Panc1 (cell line): ENCODE measurements at regions not wholly inside any gene's neighbourhood (a gene's known extent, or its start where the extent isn't known, plus 50 kb on each side); places are given as distances from the start of the nearest gene placed in this dataset.

ENCODE experiments used
- ATAC-seq: fragments of 200-7000 bp; cut with Tn5 transposase; 2 replicates; pipeline ENCODE4 v1.9.1; 2020; ENCODE audit warnings: mild to moderate bottlenecking, moderate library complexity
- BruUV-seq: library from RNA; stranded (reverse); fragments of 400-500 nt; replicated peaks from 2 replicates; lab custom pipeline; 2021; lab: Mats Ljungman, UMichigan
- CTCF ChIA-PET: fragments of 300-600 bp; sonication (Branson Sonifier 250); formaldehyde crosslinking; loops from one replicate; lab custom pipeline; 2022; ENCODE audit warnings: antibody characterized with exemption; lab: Charles Lee
- POLR2A ChIA-PET: fragments of 300-600 bp; sonication (Branson Sonifier 250); formaldehyde crosslinking; loops from one replicate; lab custom pipeline; 2022; ENCODE audit warnings: antibody characterized with exemption; lab: Charles Lee
- DNase-seq: peaks from one replicate; pipeline ENCODE4 v3.0.0-alpha.2; 2010; ENCODE audit warnings: low read depth, low spot score
- H3K27ac ChIP-seq: 2 replicates; pipeline ENCODE4 v1.5.1; 2011; ENCODE audit warnings: mild to moderate bottlenecking, low read length, inconsistent platforms
- H3K27me3 ChIP-seq: fragments of 200-500 bp; sonication (Bioruptor generic); 2 replicates; pipeline ENCODE4 v1.6.0; 2014; ENCODE audit warnings: low read length, inconsistent platforms; ENCODE audit not compliant: control insufficient read depth, insufficient read depth
- H3K36me3 ChIP-seq: fragments of 200-500 bp; sonication (Bioruptor generic); 2 replicates; pipeline ENCODE4 v1.5.1; 2014; ENCODE audit warnings: inconsistent platforms, mild to moderate bottlenecking, low read length, moderate library complexity; ENCODE audit not compliant: control insufficient read depth, insufficient read depth
- H3K4me1 ChIP-seq: 2 replicates; pipeline ENCODE4 v1.5.1; 2011; ENCODE audit warnings: inconsistent platforms, mild to moderate bottlenecking, low read length, moderate library complexity; ENCODE audit not compliant: control insufficient read depth, insufficient read depth
- H3K4me3 ChIP-seq, 2 experiments: 2 replicates each; pipeline ENCODE4 v1.5.1; 2011 to 2012; ENCODE audit warnings: low read depth in 2 of 2, low read length in 2 of 2, mild to moderate bottlenecking in 2 of 2, inconsistent platforms in 1 of 2, moderate library complexity in 1 of 2
- H3K9me3 ChIP-seq: fragments of 200-500 bp; sonication (Bioruptor generic); 2 replicates; pipeline ENCODE4 v1.5.1; 2014; ENCODE audit warnings: low read depth, mild to moderate bottlenecking, inconsistent platforms, low read length, moderate library complexity; ENCODE audit not compliant: control insufficient read depth, insufficient read depth
- POLR2AphosphoS5 ChIP-seq: IDR thresholded peaks from 2 replicates; pipeline ENCODE4 v1.6.1; 2012; ENCODE audit warnings: mild to moderate bottlenecking, low read depth, low read length, moderate library complexity
- SIN3A ChIP-seq: IDR thresholded peaks from 2 replicates; pipeline ENCODE4 v1.6.1; 2012; ENCODE audit warnings: low read depth, mild to moderate bottlenecking, low read length, moderate library complexity, borderline replicate concordance; ENCODE audit not compliant: insufficient read depth
- TCF7L2 ChIP-seq: IDR thresholded peaks from 2 replicates; pipeline ENCODE4 v1.6.1; 2011; ENCODE audit warnings: mild to moderate bottlenecking, low read depth, low read length, inconsistent platforms
- in situ Hi-C: cut with HindIII; loops from 2 replicates; pipeline ENCODE4 v1.10.0; 2016; ENCODE audit warnings: low sequenced_read_pairs, low pct_unique_long_range_greater_than_20kb
- intact Hi-C: fragments of 100-400 bp; cut with micrococcal nuclease; formaldehyde crosslinking; loops from one replicate; pipeline ENCODE4 v1.10.0; 2022; ENCODE audit not compliant: unreplicated experiment
- TF ChIP-seq, protein P1 (sequence below), 2 experiments: IDR thresholded peaks; 2 replicates each; pipeline ENCODE4 v1.6.1; 2011 to 2012; ENCODE audit warnings: low read depth in 2 of 2, control low read depth in 1 of 2, low read length in 1 of 2, mild to moderate bottlenecking in 1 of 2, moderate library complexity in 1 of 2; ENCODE audit not compliant: insufficient read depth in 1 of 2
- TF ChIP-seq, protein P2 (sequence below): fragments of 450-650 bp; IDR thresholded peaks from 2 replicates; pipeline ENCODE4 v1.5.1; 2017; ENCODE audit warnings: mild to moderate bottlenecking

- no peak overlapping the region for H3K4me3 ChIP-seq
- ChIA-PET CTCF (no interaction called here), POLR2A (no interaction called here)
- no peak for DNase-seq
- no peaks in the 10 kb centered on the region for H3K9me3 ChIP-seq
- H3K27ac ChIP-seq = no peak overlapping the region
- intact Hi-C loops = no loop called here
- H3K27me3 ChIP-seq = peaks cover 12% of the 10 kb centered on the region; the same call in 1 of the 2 replicates
- TF ChIP-seq TCF7L2 (no peak), SIN3A (no peak), POLR2AphosphoS5 (no peak)
- TF ChIP-seq, protein P1, sequence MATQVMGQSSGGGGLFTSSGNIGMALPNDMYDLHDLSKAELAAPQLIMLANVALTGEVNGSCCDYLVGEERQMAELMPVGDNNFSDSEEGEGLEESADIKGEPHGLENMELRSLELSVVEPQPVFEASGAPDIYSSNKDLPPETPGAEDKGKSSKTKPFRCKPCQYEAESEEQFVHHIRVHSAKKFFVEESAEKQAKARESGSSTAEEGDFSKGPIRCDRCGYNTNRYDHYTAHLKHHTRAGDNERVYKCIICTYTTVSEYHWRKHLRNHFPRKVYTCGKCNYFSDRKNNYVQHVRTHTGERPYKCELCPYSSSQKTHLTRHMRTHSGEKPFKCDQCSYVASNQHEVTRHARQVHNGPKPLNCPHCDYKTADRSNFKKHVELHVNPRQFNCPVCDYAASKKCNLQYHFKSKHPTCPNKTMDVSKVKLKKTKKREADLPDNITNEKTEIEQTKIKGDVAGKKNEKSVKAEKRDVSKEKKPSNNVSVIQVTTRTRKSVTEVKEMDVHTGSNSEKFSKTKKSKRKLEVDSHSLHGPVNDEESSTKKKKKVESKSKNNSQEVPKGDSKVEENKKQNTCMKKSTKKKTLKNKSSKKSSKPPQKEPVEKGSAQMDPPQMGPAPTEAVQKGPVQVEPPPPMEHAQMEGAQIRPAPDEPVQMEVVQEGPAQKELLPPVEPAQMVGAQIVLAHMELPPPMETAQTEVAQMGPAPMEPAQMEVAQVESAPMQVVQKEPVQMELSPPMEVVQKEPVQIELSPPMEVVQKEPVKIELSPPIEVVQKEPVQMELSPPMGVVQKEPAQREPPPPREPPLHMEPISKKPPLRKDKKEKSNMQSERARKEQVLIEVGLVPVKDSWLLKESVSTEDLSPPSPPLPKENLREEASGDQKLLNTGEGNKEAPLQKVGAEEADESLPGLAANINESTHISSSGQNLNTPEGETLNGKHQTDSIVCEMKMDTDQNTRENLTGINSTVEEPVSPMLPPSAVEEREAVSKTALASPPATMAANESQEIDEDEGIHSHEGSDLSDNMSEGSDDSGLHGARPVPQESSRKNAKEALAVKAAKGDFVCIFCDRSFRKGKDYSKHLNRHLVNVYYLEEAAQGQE (IDR thresholded peaks at IDR 0.05; ENCODE audit: insufficient read depth in 1 of 2, low read depth in 2 of 2, low read length in 1 of 2) = no peak
- TF ChIP-seq, protein P2, sequence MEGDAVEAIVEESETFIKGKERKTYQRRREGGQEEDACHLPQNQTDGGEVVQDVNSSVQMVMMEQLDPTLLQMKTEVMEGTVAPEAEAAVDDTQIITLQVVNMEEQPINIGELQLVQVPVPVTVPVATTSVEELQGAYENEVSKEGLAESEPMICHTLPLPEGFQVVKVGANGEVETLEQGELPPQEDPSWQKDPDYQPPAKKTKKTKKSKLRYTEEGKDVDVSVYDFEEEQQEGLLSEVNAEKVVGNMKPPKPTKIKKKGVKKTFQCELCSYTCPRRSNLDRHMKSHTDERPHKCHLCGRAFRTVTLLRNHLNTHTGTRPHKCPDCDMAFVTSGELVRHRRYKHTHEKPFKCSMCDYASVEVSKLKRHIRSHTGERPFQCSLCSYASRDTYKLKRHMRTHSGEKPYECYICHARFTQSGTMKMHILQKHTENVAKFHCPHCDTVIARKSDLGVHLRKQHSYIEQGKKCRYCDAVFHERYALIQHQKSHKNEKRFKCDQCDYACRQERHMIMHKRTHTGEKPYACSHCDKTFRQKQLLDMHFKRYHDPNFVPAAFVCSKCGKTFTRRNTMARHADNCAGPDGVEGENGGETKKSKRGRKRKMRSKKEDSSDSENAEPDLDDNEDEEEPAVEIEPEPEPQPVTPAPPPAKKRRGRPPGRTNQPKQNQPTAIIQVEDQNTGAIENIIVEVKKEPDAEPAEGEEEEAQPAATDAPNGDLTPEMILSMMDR = no peak
- BruUV-seq = no TSS peak
- in situ Hi-C loops = no loop called here
- H3K36me3 ChIP-seq = no peaks in the 10 kb centered on the region
- no peaks in the 10 kb centered on the region for H3K4me1 ChIP-seq
- no peak for ATAC-seq
Observed at GRCh38 chr12:131457331-131458047, 253.4 kb upstream of the SFSWAP start.

DNA sequence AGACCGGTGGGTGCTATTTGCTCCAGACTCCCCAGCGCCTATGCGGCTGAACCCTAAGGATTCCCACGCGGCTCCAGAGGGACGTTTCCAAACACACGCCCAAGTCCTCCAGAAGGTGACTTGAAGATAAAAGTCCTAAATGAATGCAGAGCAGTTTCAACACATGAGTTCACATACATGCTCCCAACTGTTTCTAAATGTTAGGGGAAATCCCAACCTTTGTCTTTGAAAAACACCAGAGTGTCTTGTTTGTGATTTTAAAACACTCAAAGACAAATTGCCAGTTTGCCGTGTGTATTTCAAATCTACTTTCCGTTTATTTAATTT is 252.9 kb upstream of the SFSWAP start:
- H3K27me3 ChIP-seq = peaks cover 16% of the 10 kb centered on the region; the same call in 1 of the 2 replicates
- H3K4me1 ChIP-seq = no peaks in the 10 kb centered on the region
- TF ChIP-seq TCF7L2 (no peak), SIN3A (no peak), POLR2AphosphoS5 (no peak)
- TF ChIP-seq, protein P2 = no peak
- TF ChIP-seq, protein P1 (IDR thresholded peaks at IDR 0.05; ENCODE audit: insufficient read depth in 1 of 2, low read depth in 2 of 2, low read length in 1 of 2) = no peak
- ATAC-seq = no peak
- intact Hi-C loops (no loop called here), in situ Hi-C loops (no loop called here)
- no peak for DNase-seq
- H3K9me3 ChIP-seq = no peaks in the 10 kb centered on the region
- no TSS peak for BruUV-seq
- H3K27ac ChIP-seq = no peak overlapping the region
- H3K4me3 ChIP-seq = no peak overlapping the region
- no peaks in the 10 kb centered on the region for H3K36me3 ChIP-seq
- ChIA-PET POLR2A (no interaction called here), CTCF (no interaction called here)
